ENCODE measurements at regions not wholly inside any gene's neighbourhood (a gene's known extent, or its start where the extent isn't known, plus 50 kb on each side); places are given as distances from the start of the nearest gene placed in this dataset.

GRCh38 chr13:55948175-55948574 is 1192.5 kb upstream of the PRR20A start:
- no peak for TF ChIP-seq EZH2phosphoT487 (IDR thresholded peaks at IDR 0.05; ENCODE audit: borderline replicate concordance, low read length)
- no peak for TF ChIP-seq CTCF (conservative IDR thresholded peaks at IDR 0.05; ENCODE audit: low read depth, low read length)
- TF ChIP-seq EZH2 (IDR thresholded peaks at IDR 0.05; ENCODE audit: low read length, unreplicated experiment), result no peak

Data from PC-3 (cell line).